B cell (primary cell): ENCODE measurements at regions not wholly inside any gene's neighbourhood (a gene's known extent, or its start where the extent isn't known, plus 50 kb on each side); places are given as distances from the start of the nearest gene placed in this dataset.

ENCODE experiments used
- ATAC-seq: fragments of 200-7000 bp; cut with Tn5 transposase; one replicate; pipeline ENCODE4 v1.10.0; 2021; ENCODE audit warnings: low read depth, mild to moderate bottlenecking, moderate number of reproducible peaks, moderate library complexity
- CTCF ChIA-PET: fragments of 350-600 bp; sonication (Branson Sonifier 250); formaldehyde crosslinking; loops from one replicate; lab custom pipeline; 2021; ENCODE audit warnings: antibody characterized with exemption, inconsistent platforms; lab: Charles Lee
- POLR2A ChIA-PET: fragments of 350-600 bp; sonication (Branson Sonifier 250); formaldehyde crosslinking; loops from one replicate; lab custom pipeline; 2021; ENCODE audit warnings: antibody characterized with exemption; lab: Charles Lee
- DNase-seq: peaks from one replicate; pipeline ENCODE4 v3.0.0; 2013
- H2AFZ ChIP-seq: 2 replicates; pipeline ENCODE4 v1.6.1; 2012; ENCODE audit warnings: mild to moderate bottlenecking, low read depth, low read length; ENCODE audit not compliant: insufficient read depth, poor library complexity, severe bottlenecking
- H3K27ac ChIP-seq, 2 donors: 1 replicate in 1 of 2; 2 replicates in 1 of 2; pipeline ENCODE4 v1.5.1; 2012 to 2013; ENCODE audit warnings: low read length in 2 of 2, mild to moderate bottlenecking in 2 of 2, moderate library complexity in 1 of 2
- H3K27me3 ChIP-seq, 4 experiments: fragments of 200-600 bp in 1 of 4; sonication (generic) in 1 of 4; replicated peaks in 1 of 4; 1 replicate in 2 of 4; 2 replicates in 2 of 4; pipeline versions ENCODE4 v1.6.1 to v1.7.0; 2013 to 2016; ENCODE audit warnings: low read length in 3 of 4, mild to moderate bottlenecking in 2 of 4, mixed read lengths in 1 of 4, moderate library complexity in 1 of 4; ENCODE audit not compliant: insufficient read depth in 4 of 4, control insufficient read depth in 3 of 4; ENCODE audit errors: control extremely low read depth in 1 of 4
- H3K36me3 ChIP-seq, 2 experiments: replicated peaks in 1 of 2; 1 replicate in 1 of 2; 2 replicates in 1 of 2; pipeline versions ENCODE4 v1.6.1 to v1.7.1; 2013; ENCODE audit warnings: low read length in 1 of 2; ENCODE audit not compliant: insufficient read depth in 2 of 2, control insufficient read depth in 1 of 2; ENCODE audit errors: control extremely low read depth in 1 of 2, extremely low read depth in 1 of 2
- H3K4me1 ChIP-seq, 2 donors: fragments of 200-600 bp in 1 of 2; sonication (generic) in 1 of 2; 1 replicate in 1 of 2; 2 replicates in 1 of 2; pipeline versions ENCODE4 v1.5.1 to v1.6.1; 2013 to 2017; ENCODE audit warnings: low read length in 2 of 2; ENCODE audit not compliant: control insufficient read depth in 2 of 2, insufficient read depth in 2 of 2
- H3K4me2 ChIP-seq: replicated peaks from 2 replicates; pipeline ENCODE3; 2012; ENCODE audit warnings: mild to moderate bottlenecking, low read depth, low read length; ENCODE audit not compliant: poor library complexity, severe bottlenecking
- H3K4me3 ChIP-seq, 5 experiments: fragments of 200-600 bp in 1 of 5; sonication (generic) in 1 of 5; 1 replicate in 3 of 5; 2 replicates in 2 of 5; pipeline versions ENCODE4 v1.5.1 to v1.7.0; 2011 to 2016; ENCODE audit warnings: low read length in 4 of 5, mild to moderate bottlenecking in 4 of 5, low read depth in 2 of 5, control low read depth in 1 of 5, moderate library complexity in 1 of 5; ENCODE audit not compliant: insufficient read depth in 1 of 5; ENCODE audit errors: control extremely low read depth in 1 of 5, extremely low read depth in 1 of 5
- H3K79me2 ChIP-seq: fragments of 200-600 bp; sonication (generic); one replicate; pipeline ENCODE4 v1.6.0; 2016; ENCODE audit warnings: low read length; ENCODE audit not compliant: control insufficient read depth, insufficient read depth
- H3K9ac ChIP-seq: fragments of 200-600 bp; sonication (generic); 2 replicates; pipeline ENCODE4 v1.6.1; 2017; ENCODE audit warnings: mild to moderate bottlenecking, low read length, moderate library complexity
- H3K9me3 ChIP-seq, 3 donors: one replicate each; pipeline versions ENCODE4 v1.6.1 to v1.7.1; 2013; ENCODE audit warnings: low read length in 2 of 3; ENCODE audit not compliant: control insufficient read depth in 2 of 3, insufficient read depth in 1 of 3; ENCODE audit errors: control extremely low read depth in 1 of 3
- H4K20me1 ChIP-seq: 2 replicates; pipeline ENCODE4 v1.6.0; 2012; ENCODE audit warnings: mild to moderate bottlenecking, low read length; ENCODE audit not compliant: insufficient read depth, control insufficient read depth, poor library complexity, severe bottlenecking
- H3K27ac Mint-ChIP-seq: one replicate; pipeline ENCODE4 v1.8.0; 2021; ENCODE audit warnings: mixed read lengths
- H3K27me3 Mint-ChIP-seq: one replicate; pipeline ENCODE4 v1.8.0; 2021; ENCODE audit warnings: mixed read lengths
- H3K4me1 Mint-ChIP-seq: one replicate; pipeline ENCODE4 v1.8.0; 2021; ENCODE audit warnings: mixed read lengths
- H3K4me3 Mint-ChIP-seq: one replicate; pipeline ENCODE4 v1.8.0; 2021; ENCODE audit warnings: mixed read lengths
- H3K9me3 Mint-ChIP-seq: one replicate; pipeline ENCODE4 v1.8.0; 2022; ENCODE audit warnings: mixed read lengths; ENCODE audit not compliant: insufficient read depth
- EZH2 ChIP-seq: IDR thresholded peaks from 2 replicates; pipeline ENCODE4 v1.6.1; 2012; ENCODE audit warnings: borderline replicate concordance, low read depth, mild to moderate bottlenecking, moderate library complexity, low read length; ENCODE audit not compliant: insufficient read depth, poor library complexity, severe bottlenecking
- WGBS: methylation state at CpG from one replicate; pipeline ENCODE4 v1.1.5; 2013; ENCODE audit warnings: missing lambda C conversion rate; ENCODE audit not compliant: insufficient coverage; 5-methylcytosine and 5-hydroxymethylcytosine counted together
- intact Hi-C: fragments of 100-400 bp; cut with micrococcal nuclease; formaldehyde crosslinking; loops from one replicate; pipeline ENCODE4 v1.10.0; 2022
- TF ChIP-seq, protein P1 (sequence below): fragments of 200-600 bp; IDR thresholded peaks from one replicate; pipeline ENCODE4 v1.8.0; 2022; ENCODE audit warnings: antibody characterized with exemption, mild to moderate bottlenecking

DNA sequence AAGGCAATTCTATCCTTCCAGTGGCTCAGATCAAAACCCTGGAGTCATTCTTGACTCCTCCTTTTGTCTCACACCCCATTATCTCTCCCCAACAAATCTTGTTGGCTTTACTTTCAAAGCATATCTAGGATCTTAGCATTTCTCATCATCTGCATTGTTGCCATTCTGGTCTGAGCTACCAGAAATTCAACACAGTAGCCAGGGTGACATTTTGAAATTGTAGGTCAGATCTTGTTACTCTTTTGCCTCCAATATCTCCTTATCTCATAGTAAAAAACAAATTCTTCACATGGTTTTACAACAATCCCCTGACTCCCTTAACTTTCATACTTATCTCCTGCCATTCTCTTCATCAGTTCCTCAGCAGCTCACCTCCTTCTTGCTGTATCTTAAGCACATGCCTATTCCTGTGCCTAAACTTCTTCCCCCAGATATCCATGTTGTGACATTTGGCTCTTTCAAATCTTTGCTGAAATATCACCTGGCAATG, 115.8 kb downstream of the KLF5 start:
- H3K4me3 Mint-ChIP-seq = no peak overlapping the region
- Histone ChIP-seq H3K9ac (no peak overlapping the region), H3K4me2 (no peak overlapping the region), H3K27me3 (no peaks in the 10 kb centered on the region), H3K36me3 (no peaks in the 10 kb centered on the region), H4K20me1 (no peaks in the 10 kb centered on the region), H3K9me3 (no peaks in the 10 kb centered on the region), H3K4me3 (no peak overlapping the region), H2AFZ (no peak overlapping the region), H3K79me2 (no peaks in the 10 kb centered on the region), H3K27ac (no peak overlapping the region), H3K4me1 (no peaks in the 10 kb centered on the region)
- TF ChIP-seq, protein P1, sequence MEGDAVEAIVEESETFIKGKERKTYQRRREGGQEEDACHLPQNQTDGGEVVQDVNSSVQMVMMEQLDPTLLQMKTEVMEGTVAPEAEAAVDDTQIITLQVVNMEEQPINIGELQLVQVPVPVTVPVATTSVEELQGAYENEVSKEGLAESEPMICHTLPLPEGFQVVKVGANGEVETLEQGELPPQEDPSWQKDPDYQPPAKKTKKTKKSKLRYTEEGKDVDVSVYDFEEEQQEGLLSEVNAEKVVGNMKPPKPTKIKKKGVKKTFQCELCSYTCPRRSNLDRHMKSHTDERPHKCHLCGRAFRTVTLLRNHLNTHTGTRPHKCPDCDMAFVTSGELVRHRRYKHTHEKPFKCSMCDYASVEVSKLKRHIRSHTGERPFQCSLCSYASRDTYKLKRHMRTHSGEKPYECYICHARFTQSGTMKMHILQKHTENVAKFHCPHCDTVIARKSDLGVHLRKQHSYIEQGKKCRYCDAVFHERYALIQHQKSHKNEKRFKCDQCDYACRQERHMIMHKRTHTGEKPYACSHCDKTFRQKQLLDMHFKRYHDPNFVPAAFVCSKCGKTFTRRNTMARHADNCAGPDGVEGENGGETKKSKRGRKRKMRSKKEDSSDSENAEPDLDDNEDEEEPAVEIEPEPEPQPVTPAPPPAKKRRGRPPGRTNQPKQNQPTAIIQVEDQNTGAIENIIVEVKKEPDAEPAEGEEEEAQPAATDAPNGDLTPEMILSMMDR = no peak
- no peak for TF ChIP-seq EZH2
- CTCF ChIA-PET = no interaction called here
- no peak overlapping the region for H3K27ac Mint-ChIP-seq
- H3K27me3 Mint-ChIP-seq = no peaks in the 10 kb centered on the region
- POLR2A ChIA-PET = no interaction called here
- H3K9me3 Mint-ChIP-seq = no peaks in the 10 kb centered on the region
- DNase-seq (no peak), ATAC-seq (no peak)
- intact Hi-C loops = no loop called here
- H3K4me1 Mint-ChIP-seq = no peaks in the 10 kb centered on the region

DNA sequence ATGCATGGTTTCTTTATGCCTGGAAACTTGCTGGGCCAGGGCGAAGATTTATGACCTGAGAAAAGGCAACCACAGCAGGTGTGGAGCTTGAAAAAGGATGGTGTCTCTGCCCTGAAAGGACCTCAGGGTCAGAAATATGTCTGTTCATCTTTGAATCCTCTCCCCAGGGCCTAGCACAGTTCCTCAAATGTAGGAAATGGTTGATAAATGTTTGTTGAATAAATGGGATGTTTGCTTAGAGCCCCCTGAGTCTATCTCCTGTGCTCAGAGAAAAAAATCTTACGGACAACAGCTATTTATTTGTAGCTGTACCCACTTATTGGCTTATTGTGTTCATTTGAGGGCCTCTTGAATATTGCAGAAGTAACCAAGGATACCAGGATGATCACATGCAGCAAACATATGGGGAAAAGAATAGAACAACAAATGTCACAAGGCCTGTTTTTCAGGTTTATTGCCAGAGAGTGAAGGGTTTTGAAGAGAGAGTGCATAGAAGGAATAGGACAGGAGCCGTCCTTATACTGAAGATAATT, 114.5 kb downstream of the KLF5 start:
- H3K27ac Mint-ChIP-seq = no peak overlapping the region
- ATAC-seq (no peak), DNase-seq (no peak)
- Histone ChIP-seq H3K9me3 (no peaks in the 10 kb centered on the region), H3K27me3 (no peaks in the 10 kb centered on the region), H3K4me3 (no peak overlapping the region), H3K27ac (no peak overlapping the region), H3K9ac (no peak overlapping the region), H3K36me3 (no peaks in the 10 kb centered on the region), H3K79me2 (no peaks in the 10 kb centered on the region), H4K20me1 (no peaks in the 10 kb centered on the region), H2AFZ (no peak overlapping the region), H3K4me2 (no peak overlapping the region), H3K4me1 (no peaks in the 10 kb centered on the region)
- H3K4me3 Mint-ChIP-seq = no peak overlapping the region
- no peaks in the 10 kb centered on the region for H3K9me3 Mint-ChIP-seq
- no peaks in the 10 kb centered on the region for H3K27me3 Mint-ChIP-seq
- no peak for TF ChIP-seq EZH2
- TF ChIP-seq, protein P1 = no peak
- intact Hi-C loops = no loop called here
- ChIA-PET POLR2A (no interaction called here), CTCF (no interaction called here)
- no peaks in the 10 kb centered on the region for H3K4me1 Mint-ChIP-seq
- WGBS = no CpG with 5 or more reads among the region's 3 CpGs
